HCT116 (cell line): ENCODE measurements at regions not wholly inside any gene's neighbourhood (a gene's known extent, or its start where the extent isn't known, plus 50 kb on each side); places are given as distances from the start of the nearest gene placed in this dataset.

ENCODE experiments used
- ATAC-seq: fragments of 200-7000 bp; cut with Tn5 transposase; 2 replicates; pipeline ENCODE4 v1.9.1; 2020; ENCODE audit warnings: mild to moderate bottlenecking, moderate library complexity
- BruUV-seq: library from RNA; stranded (reverse); fragments of 400-500 nt; replicated peaks from 2 replicates; lab custom pipeline; 2021; lab: Mats Ljungman, UMichigan
- CTCF ChIA-PET: fragments of 300-600 bp; sonication (Branson Sonifier 250); formaldehyde crosslinking; loops from one replicate; lab custom pipeline; 2021; ENCODE audit warnings: antibody characterized with exemption; lab: Charles Lee
- POLR2A ChIA-PET: fragments of 300-600, 350-600 bp; sonication (Branson Sonifier 250); formaldehyde crosslinking; loops from one replicate; lab custom pipeline; 2021; ENCODE audit warnings: antibody characterized with exemption; lab: Charles Lee
- RAD21 ChIA-PET, 2 experiments: fragments of 300-600 bp; sonication (Branson Sonifier 250); formaldehyde crosslinking; loops; one replicate each; lab custom pipeline; 2023; ENCODE audit warnings: low total read pairs in 2 of 2; ENCODE audit not compliant: uncharacterized antibody in 2 of 2, unreplicated experiment in 2 of 2, low non-redundant PET in 1 of 2; lab: Charles Lee
- DNase-seq: peaks from one replicate; pipeline ENCODE4 v3.0.0-alpha.2; 2010; ENCODE audit warnings: low read depth, low spot score
- H2AFZ ChIP-seq: fragments of 200-600 bp; shearing (Covaris generic), sonication (generic); 2 replicates; pipeline ENCODE4 v1.6.1; 2017; ENCODE audit warnings: low read depth, mixed run types, mixed read lengths, antibody characterized with exemption, low read length; ENCODE audit not compliant: poor library complexity, severe bottlenecking
- H3K27ac ChIP-seq: 2 replicates; pipeline ENCODE4 v1.5.1; 2012; ENCODE audit warnings: low read depth, low read length
- H3K27me3 ChIP-seq: fragments of 200-600 bp; sonication (generic); 2 replicates; pipeline ENCODE4 v1.6.1; 2016; ENCODE audit warnings: mixed run types, low read length, mixed read lengths; ENCODE audit not compliant: insufficient read depth
- H3K36me3 ChIP-seq, 2 experiments: fragments of 200-500 bp in 1 of 2; fragments of 200-600 bp in 1 of 2; sonication (Bioruptor generic) in 1 of 2; sonication (generic) in 1 of 2; 2 replicates each; pipeline versions ENCODE4 v1.5.1 to v1.6.1; 2014 to 2016; ENCODE audit warnings: low read length in 2 of 2, inconsistent platforms in 1 of 2, mixed read lengths in 1 of 2, mixed run types in 1 of 2; ENCODE audit not compliant: insufficient read depth in 2 of 2, control insufficient read depth in 1 of 2
- H3K4me1 ChIP-seq, 2 experiments: fragments of 200-600 bp in 1 of 2; sonication (generic) in 1 of 2; 2 replicates each; pipeline versions ENCODE4 v1.5.1 to v1.6.1; 2012 to 2017; ENCODE audit warnings: low read length in 2 of 2, inconsistent platforms in 1 of 2, mild to moderate bottlenecking in 1 of 2, mixed read lengths in 1 of 2, mixed run types in 1 of 2, moderate library complexity in 1 of 2; ENCODE audit not compliant: insufficient read depth in 2 of 2, control insufficient read depth in 1 of 2
- H3K4me2 ChIP-seq: fragments of 200-600 bp; sonication (generic); 2 replicates; pipeline ENCODE4 v1.6.1; 2017; ENCODE audit warnings: mixed run types, low read length, mixed read lengths
- H3K4me3 ChIP-seq, 2 experiments: fragments of 200-600 bp in 1 of 2; sonication (generic) in 1 of 2; replicated peaks in 1 of 2; 2 replicates each; pipeline ENCODE4 v1.5.1; 2011 to 2016; ENCODE audit warnings: low read length in 2 of 2, control low read depth in 1 of 2, low read depth in 1 of 2, mild to moderate bottlenecking in 1 of 2, mixed read lengths in 1 of 2, mixed run types in 1 of 2
- H3K79me2 ChIP-seq: fragments of 200-600 bp; sonication (generic); 2 replicates; pipeline ENCODE4 v1.6.1; 2017; ENCODE audit warnings: mild to moderate bottlenecking, mixed run types, low read length, moderate library complexity, mixed read lengths; ENCODE audit not compliant: insufficient read depth
- H3K9ac ChIP-seq: fragments of 200-600 bp; sonication (generic); 2 replicates; pipeline ENCODE4 v1.6.1; 2016; ENCODE audit warnings: low read length, mixed read lengths
- H3K9me2 ChIP-seq: fragments of 200-600 bp; sonication (generic), shearing (Covaris generic); 2 replicates; pipeline ENCODE4 v1.6.1; 2017; ENCODE audit warnings: mixed run types, mild to moderate bottlenecking, moderate library complexity; ENCODE audit not compliant: insufficient read depth
- H3K9me3 ChIP-seq, 2 experiments: fragments of 200-500 bp in 1 of 2; fragments of 200-600 bp in 1 of 2; sonication (Bioruptor generic) in 1 of 2; sonication (generic) in 1 of 2; 2 replicates each; pipeline ENCODE4 v1.6.1; 2014 to 2017; ENCODE audit warnings: low read length in 2 of 2, mixed read lengths in 2 of 2, inconsistent platforms in 1 of 2, low read depth in 1 of 2, mild to moderate bottlenecking in 1 of 2, mixed run types in 1 of 2, moderate library complexity in 1 of 2; ENCODE audit not compliant: control insufficient read depth in 1 of 2, insufficient read depth in 1 of 2
- H4K20me1 ChIP-seq: fragments of 200-600 bp; sonication (generic), shearing (Covaris generic); 2 replicates; pipeline ENCODE4 v1.6.1; 2017; ENCODE audit warnings: mixed run types, mild to moderate bottlenecking, moderate library complexity; ENCODE audit not compliant: insufficient read depth
- ATF3 ChIP-seq: IDR thresholded peaks from 2 replicates; pipeline ENCODE4 v1.6.1; 2012
- CBX3 ChIP-seq: IDR thresholded peaks from 2 replicates; pipeline ENCODE4 v1.6.1; 2012; ENCODE audit warnings: low read depth
- CEBPB ChIP-seq: IDR thresholded peaks from 2 replicates; pipeline ENCODE4 v1.6.1; 2012; ENCODE audit warnings: low read depth
- CTCF ChIP-seq, 3 experiments: fragments of 200-600 bp in 1 of 3; sonication (generic) in 1 of 3; IDR thresholded peaks in 2 of 3; conservative IDR thresholded peaks in 1 of 3; 2 replicates each; pipeline ENCODE4 v1.5.1; 2012 to 2017; ENCODE audit warnings: low read depth in 2 of 3, low read length in 2 of 3, antibody characterized with exemption in 1 of 3, borderline replicate concordance in 1 of 3, control low read depth in 1 of 3, mild to moderate bottlenecking in 1 of 3, mixed read lengths in 1 of 3, mixed run types in 1 of 3, moderate library complexity in 1 of 3; ENCODE audit not compliant: insufficient read depth in 1 of 3
- EGR1 ChIP-seq: IDR thresholded peaks from 2 replicates; pipeline ENCODE4 v1.6.1; 2012; ENCODE audit warnings: low read depth
- EZH2 ChIP-seq: fragments of 200-600 bp; sonication (generic); IDR thresholded peaks from 2 replicates; pipeline ENCODE4 v1.6.1; 2017; ENCODE audit warnings: antibody characterized with exemption, mixed run types
- EZH2phosphoT487 ChIP-seq: fragments of 200-600 bp; IDR thresholded peaks from 2 replicates; pipeline ENCODE4 v1.6.1; 2018; ENCODE audit warnings: antibody characterized with exemption, borderline replicate concordance
- FOSL1 ChIP-seq: IDR thresholded peaks from 2 replicates; pipeline ENCODE4 v1.6.1; 2012; ENCODE audit warnings: low read depth
- MAX ChIP-seq: IDR thresholded peaks from 2 replicates; pipeline ENCODE4 v1.6.1; 2012
- POLR2A ChIP-seq: IDR thresholded peaks from 2 replicates; pipeline ENCODE4 v1.7.0; 2011; ENCODE audit warnings: borderline replicate concordance; ENCODE audit not compliant: insufficient read depth, insufficient read length; ENCODE audit errors: extremely low read depth
- POLR2AphosphoS5 ChIP-seq: IDR thresholded peaks from 2 replicates; pipeline ENCODE4 v1.6.1; 2011; ENCODE audit warnings: mild to moderate bottlenecking, low read depth, low read length, moderate library complexity
- SIN3A ChIP-seq: IDR thresholded peaks from 2 replicates; pipeline ENCODE4 v1.6.1; 2012; ENCODE audit warnings: low read depth
- SP1 ChIP-seq: IDR thresholded peaks from 2 replicates; pipeline ENCODE4 v1.6.1; 2012; ENCODE audit warnings: low read depth
- YY1 ChIP-seq: IDR thresholded peaks from 2 replicates; pipeline ENCODE4 v1.6.1; 2011; ENCODE audit warnings: low read length, low read depth, moderate library complexity, mild to moderate bottlenecking; ENCODE audit not compliant: insufficient replicate concordance; ENCODE audit errors: extremely low read depth
- ZBTB33 ChIP-seq: IDR thresholded peaks from 2 replicates; pipeline ENCODE4 v1.6.1; 2011; ENCODE audit warnings: mild to moderate bottlenecking, low read length, moderate library complexity; ENCODE audit not compliant: insufficient replicate concordance; ENCODE audit errors: extremely low read depth
- ZFX ChIP-seq: fragments of 450-650 bp; IDR thresholded peaks from 2 replicates; pipeline ENCODE4 v1.6.1; 2017
- intact Hi-C: fragments of 100-400 bp; cut with micrococcal nuclease; formaldehyde crosslinking; loops from 2 replicates; pipeline ENCODE4 v1.10.0; 2022

GRCh38 chr4:148955564-148956297 lies 513.5 kb upstream of the NR3C2 start:
- Histone ChIP-seq H3K4me2 (no peak overlapping the region), H2AFZ (no peak overlapping the region), H3K4me3 (no peak overlapping the region), H3K9me2 (no peaks in the 10 kb centered on the region; the same call in 1 of the 2 replicates), H3K9me3 (no peaks in the 10 kb centered on the region), H4K20me1 (no peaks in the 10 kb centered on the region), H3K27me3 (no peaks in the 10 kb centered on the region), H3K9ac (no peak overlapping the region), H3K27ac (no peak overlapping the region), H3K79me2 (no peaks in the 10 kb centered on the region), H3K36me3 (no peaks in the 10 kb centered on the region), H3K4me1 (no peaks in the 10 kb centered on the region)
- DNase-seq (no peak), ATAC-seq (no peak)
- POLR2A ChIA-PET: no interaction called here
- intact Hi-C loops: no loop called here
- CTCF ChIA-PET: no interaction called here
- RAD21 ChIA-PET: no interaction called here
- no TSS peak for BruUV-seq
- TF ChIP-seq FOSL1 (peak; percentile 43; the same call in 1 of the 2 replicates), EGR1 (no peak)

- Histone ChIP-seq H3K4me3 (no peak overlapping the region), H3K9ac (no peak overlapping the region), H3K9me3 (no peaks in the 10 kb centered on the region), H3K27me3 (no peaks in the 10 kb centered on the region), H3K79me2 (no peaks in the 10 kb centered on the region), H2AFZ (no peak overlapping the region), H4K20me1 (no peaks in the 10 kb centered on the region), H3K9me2 (no peaks in the 10 kb centered on the region; the same call in 1 of the 2 replicates), H3K4me1 (no peaks in the 10 kb centered on the region), H3K36me3 (no peaks in the 10 kb centered on the region), H3K27ac (no peak overlapping the region), H3K4me2 (no peak overlapping the region)
- ChIA-PET RAD21 (no interaction called here), CTCF (no interaction called here), POLR2A (no interaction called here)
- DNase-seq (no peak), ATAC-seq (no peak)
- intact Hi-C loops: no loop called here
- BruUV-seq: no TSS peak
- TF ChIP-seq ZFX (no peak), EZH2 (no peak), MAX (no peak), ZBTB33 (no peak), SP1 (no peak), EZH2phosphoT487 (no peak), CTCF (IDR thresholded peaks at IDR 0.05 in 2 of 3, conservative IDR thresholded peaks at IDR 0.05 in 1 of 3; ENCODE audit: borderline replicate concordance in 1 of 3, insufficient read depth in 1 of 3, low read depth in 2 of 3, low read length in 2 of 3) (no peak), YY1 (no peak), SIN3A (no peak), ATF3 (no peak), POLR2A (no peak), CEBPB (no peak), CBX3 (no peak), POLR2AphosphoS5 (no peak)
Observed at GRCh38 chr4:148954011-148954749, 512.0 kb upstream of the NR3C2 start.
